Glutamatergic neuron (in vitro differentiated cells): ENCODE measurements at regions not wholly inside any gene's neighbourhood (a gene's known extent, or its start where the extent isn't known, plus 50 kb on each side); places are given as distances from the start of the nearest gene placed in this dataset.

ENCODE experiments used
- DNase-seq: peaks from one replicate; pipeline ENCODE4 v3.0.0; 2022
- H3K27ac Mint-ChIP-seq: one replicate; pipeline ENCODE4 v1.8.0; 2020; ENCODE audit warnings: mild to moderate bottlenecking, mixed read lengths, inconsistent platforms; ENCODE audit not compliant: unreplicated experiment
- H3K27me3 Mint-ChIP-seq: one replicate; pipeline ENCODE4 v1.8.0; 2020; ENCODE audit warnings: mild to moderate bottlenecking, moderate library complexity, mixed read lengths, inconsistent platforms; ENCODE audit not compliant: unreplicated experiment
- H3K36me3 Mint-ChIP-seq: one replicate; pipeline ENCODE4 v1.8.0; 2020; ENCODE audit warnings: mild to moderate bottlenecking, mixed read lengths, inconsistent platforms; ENCODE audit not compliant: unreplicated experiment
- H3K4me1 Mint-ChIP-seq: one replicate; pipeline ENCODE4 v1.8.0; 2020; ENCODE audit warnings: mild to moderate bottlenecking, low read depth, mixed read lengths, inconsistent platforms; ENCODE audit not compliant: unreplicated experiment
- H3K4me3 Mint-ChIP-seq: one replicate; pipeline ENCODE4 v1.8.0; 2020; ENCODE audit warnings: mild to moderate bottlenecking, mixed read lengths, inconsistent platforms; ENCODE audit not compliant: unreplicated experiment
- H3K9me3 Mint-ChIP-seq: one replicate; pipeline ENCODE4 v1.8.0; 2020; ENCODE audit warnings: mild to moderate bottlenecking, moderate library complexity, mixed read lengths, inconsistent platforms; ENCODE audit not compliant: unreplicated experiment
- TF ChIP-seq, protein P1 (sequence below): fragments of 200-600 bp; sonication (generic); IDR thresholded peaks from one replicate; pipeline ENCODE4 v1.5.0; 2021; ENCODE audit not compliant: partially characterized antibody, unreplicated experiment

DNA sequence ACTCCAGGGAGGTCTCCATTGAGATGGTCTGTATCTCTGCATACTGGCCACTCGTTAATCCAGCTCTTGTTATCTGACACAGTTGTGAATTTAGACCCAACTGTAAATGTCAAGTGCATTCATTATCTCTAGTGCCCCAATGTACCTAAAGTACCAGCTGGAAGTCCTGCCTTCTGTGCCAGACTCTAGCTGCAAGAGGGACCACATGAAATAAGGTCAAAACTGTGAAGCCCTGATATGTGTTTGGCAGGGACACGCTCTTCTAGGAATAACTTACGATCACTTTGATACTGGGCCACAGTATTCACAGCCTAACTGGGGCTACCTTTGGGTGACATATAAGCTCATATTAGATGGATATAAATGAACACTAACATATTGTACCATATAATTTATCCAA, 268.5 kb downstream of the LRIG3 start:
- TF ChIP-seq, protein P1, sequence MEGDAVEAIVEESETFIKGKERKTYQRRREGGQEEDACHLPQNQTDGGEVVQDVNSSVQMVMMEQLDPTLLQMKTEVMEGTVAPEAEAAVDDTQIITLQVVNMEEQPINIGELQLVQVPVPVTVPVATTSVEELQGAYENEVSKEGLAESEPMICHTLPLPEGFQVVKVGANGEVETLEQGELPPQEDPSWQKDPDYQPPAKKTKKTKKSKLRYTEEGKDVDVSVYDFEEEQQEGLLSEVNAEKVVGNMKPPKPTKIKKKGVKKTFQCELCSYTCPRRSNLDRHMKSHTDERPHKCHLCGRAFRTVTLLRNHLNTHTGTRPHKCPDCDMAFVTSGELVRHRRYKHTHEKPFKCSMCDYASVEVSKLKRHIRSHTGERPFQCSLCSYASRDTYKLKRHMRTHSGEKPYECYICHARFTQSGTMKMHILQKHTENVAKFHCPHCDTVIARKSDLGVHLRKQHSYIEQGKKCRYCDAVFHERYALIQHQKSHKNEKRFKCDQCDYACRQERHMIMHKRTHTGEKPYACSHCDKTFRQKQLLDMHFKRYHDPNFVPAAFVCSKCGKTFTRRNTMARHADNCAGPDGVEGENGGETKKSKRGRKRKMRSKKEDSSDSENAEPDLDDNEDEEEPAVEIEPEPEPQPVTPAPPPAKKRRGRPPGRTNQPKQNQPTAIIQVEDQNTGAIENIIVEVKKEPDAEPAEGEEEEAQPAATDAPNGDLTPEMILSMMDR: no peak
- Mint-ChIP-seq H3K36me3 (peaks cover 15% of the 10 kb centered on the region), H3K9me3 (peaks cover 2% of the 10 kb centered on the region), H3K4me1 (no peaks in the 10 kb centered on the region), H3K27ac (no peak overlapping the region), H3K27me3 (peaks cover 2% of the 10 kb centered on the region), H3K4me3 (no peak overlapping the region)
- no peak for DNase-seq

DNA sequence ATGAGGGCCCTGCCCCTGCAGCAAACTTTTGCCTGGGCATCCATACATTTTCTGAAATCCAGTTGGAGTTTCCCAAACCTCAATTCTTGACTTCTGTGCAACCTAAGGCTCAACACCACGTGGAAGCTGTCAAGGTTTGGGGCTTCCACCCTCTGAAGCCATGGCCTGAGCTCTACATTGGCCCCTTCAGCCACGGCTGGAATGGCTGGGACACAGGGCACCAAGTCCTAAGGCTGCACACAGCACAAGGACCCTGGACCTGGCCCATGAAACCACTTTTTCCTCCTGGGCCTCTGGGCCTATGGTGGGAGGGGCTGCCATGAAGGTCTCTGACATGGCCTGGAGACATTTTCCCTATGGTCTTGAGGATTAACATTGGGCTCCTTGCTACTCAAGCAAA, 266.3 kb downstream of the LRIG3 start:
- no peak for DNase-seq
- Mint-ChIP-seq H3K4me3 (no peak overlapping the region), H3K27me3 (peaks cover 2% of the 10 kb centered on the region), H3K27ac (no peak overlapping the region), H3K36me3 (peaks cover 15% of the 10 kb centered on the region), H3K9me3 (peaks cover 4% of the 10 kb centered on the region), H3K4me1 (no peaks in the 10 kb centered on the region)
- TF ChIP-seq, protein P1: no peak

DNA sequence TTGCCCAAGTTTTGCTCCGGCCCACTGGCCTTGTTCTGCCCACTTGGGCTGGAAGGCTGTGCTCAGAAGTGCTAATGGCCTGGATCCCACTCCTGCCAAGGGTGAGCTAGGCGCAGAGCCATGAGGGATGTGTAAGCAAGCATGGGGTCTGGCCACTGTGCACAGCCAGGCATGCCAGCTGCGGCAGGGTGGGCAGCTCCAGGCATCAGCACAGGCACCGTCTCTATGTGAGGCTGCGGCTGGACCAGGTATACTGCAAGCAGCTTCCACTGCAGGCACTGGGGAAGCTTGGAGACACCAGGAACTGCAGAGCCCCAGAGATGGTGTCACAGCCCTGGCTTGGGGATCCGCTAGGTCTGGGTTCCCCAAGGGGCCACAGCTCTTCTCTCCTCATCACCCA, 264.9 kb downstream of the LRIG3 start:
- H3K27me3 Mint-ChIP-seq: peaks cover 2% of the 10 kb centered on the region
- peaks cover 4% of the 10 kb centered on the region for H3K9me3 Mint-ChIP-seq
- H3K4me3 Mint-ChIP-seq: no peak overlapping the region
- TF ChIP-seq, protein P1: no peak
- peaks cover 15% of the 10 kb centered on the region for H3K36me3 Mint-ChIP-seq
- no peak for DNase-seq
- H3K4me1 Mint-ChIP-seq: no peaks in the 10 kb centered on the region
- H3K27ac Mint-ChIP-seq: no peak overlapping the region

DNA sequence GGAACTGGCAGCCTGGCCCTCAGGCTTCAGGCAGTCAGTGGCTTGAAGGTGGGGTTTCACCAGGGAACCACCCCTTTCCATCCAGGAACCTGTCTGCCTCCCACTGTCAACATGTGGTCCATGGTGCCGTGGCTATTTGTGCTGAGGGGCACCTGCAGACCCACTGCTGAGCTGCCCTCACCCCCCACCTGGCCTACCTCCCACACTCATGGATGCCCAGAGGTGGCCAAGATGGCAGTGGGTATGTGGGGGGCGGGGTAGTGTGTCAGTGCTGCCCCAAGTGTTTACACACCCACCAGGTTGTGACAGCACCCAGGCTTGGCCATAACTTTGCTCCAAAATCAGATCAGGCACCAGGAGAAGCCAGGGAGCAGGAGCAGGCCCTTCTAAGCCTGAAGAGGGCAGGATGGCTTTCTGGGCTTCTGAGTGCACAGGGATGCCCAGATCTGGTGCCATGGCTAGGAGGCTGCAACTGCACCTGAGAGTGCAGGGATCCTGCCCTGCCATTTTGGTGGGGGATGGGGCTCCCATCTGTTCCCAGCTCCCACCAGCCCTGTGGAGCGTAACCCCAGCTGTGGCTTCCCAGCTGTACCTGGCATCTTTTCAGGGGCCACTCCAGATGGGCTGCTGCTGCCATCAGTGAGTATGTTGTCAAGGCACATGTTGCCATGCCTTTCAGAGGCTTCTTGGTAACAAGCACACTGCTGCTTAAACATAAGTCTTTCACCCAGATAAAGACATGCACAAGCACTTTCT, 263.9 kb downstream of the LRIG3 start:
- peaks cover 15% of the 10 kb centered on the region for H3K36me3 Mint-ChIP-seq
- H3K27ac Mint-ChIP-seq: no peak overlapping the region
- no peaks in the 10 kb centered on the region for H3K4me1 Mint-ChIP-seq
- peaks cover 4% of the 10 kb centered on the region for H3K9me3 Mint-ChIP-seq
- no peak overlapping the region for H3K4me3 Mint-ChIP-seq
- TF ChIP-seq, protein P1: no peak
- H3K27me3 Mint-ChIP-seq: peaks cover 2% of the 10 kb centered on the region
- no peak for DNase-seq

DNA sequence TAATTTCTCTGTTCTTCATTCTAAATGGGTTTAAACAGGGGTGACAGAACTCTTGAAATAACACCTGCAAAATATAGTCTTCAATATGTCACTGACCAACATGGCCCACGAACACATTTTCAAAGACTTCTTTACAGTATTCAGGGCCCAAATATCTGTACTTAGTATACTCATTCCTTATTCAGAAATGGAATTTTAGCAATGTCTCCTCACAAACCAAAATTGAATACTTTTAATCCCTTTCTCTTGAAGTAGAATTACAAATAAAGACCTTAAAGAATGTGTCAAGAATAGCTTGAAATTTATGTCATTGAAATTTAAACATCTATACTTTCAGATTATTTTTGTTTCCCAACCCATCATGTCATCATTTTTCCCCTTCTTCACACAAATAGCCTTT, 263.1 kb downstream of the LRIG3 start:
- peaks cover 4% of the 10 kb centered on the region for H3K9me3 Mint-ChIP-seq
- peaks cover 2% of the 10 kb centered on the region for H3K27me3 Mint-ChIP-seq
- no peaks in the 10 kb centered on the region for H3K4me1 Mint-ChIP-seq
- TF ChIP-seq, protein P1: no peak
- H3K4me3 Mint-ChIP-seq: no peak overlapping the region
- no peak for DNase-seq
- H3K27ac Mint-ChIP-seq: no peak overlapping the region
- H3K36me3 Mint-ChIP-seq: peaks cover 13% of the 10 kb centered on the region
